MM.1S (cell line): ENCODE measurements at regions not wholly inside any gene's neighbourhood (a gene's known extent, or its start where the extent isn't known, plus 50 kb on each side); places are given as distances from the start of the nearest gene placed in this dataset.

Experiments used
- DNase-seq: peaks from one replicate; pipeline ENCODE4 v3.0.0-alpha.2; 2015
- H2AFZ ChIP-seq: fragments of 300-600 bp; sonication (generic); 2 replicates; pipeline ENCODE4 v1.6.0; 2016; ENCODE audit warnings: antibody characterized with exemption, low read length
- H3F3A ChIP-seq: fragments of 300-600 bp; sonication (generic); 2 replicates; pipeline ENCODE4 v1.6.1; 2016; ENCODE audit warnings: mild to moderate bottlenecking, antibody characterized with exemption, low read length, moderate library complexity, mixed read lengths; ENCODE audit not compliant: insufficient read depth
- H3K27ac ChIP-seq: fragments of 300-600 bp; sonication (generic); 2 replicates; pipeline ENCODE4 v1.5.1; 2016; ENCODE audit warnings: mild to moderate bottlenecking, low read length
- H3K27me3 ChIP-seq: fragments of 300-600 bp; sonication (generic); replicated peaks from 2 replicates; pipeline ENCODE4 v1.6.0; 2016; ENCODE audit warnings: low read length; ENCODE audit not compliant: insufficient read depth
- H3K36me3 ChIP-seq: fragments of 300-600 bp; sonication (generic); replicated peaks from 2 replicates; pipeline ENCODE4 v1.6.1; 2016; ENCODE audit warnings: mild to moderate bottlenecking, low read length, mixed read lengths; ENCODE audit not compliant: insufficient read depth
- H3K4me1 ChIP-seq: fragments of 300-600 bp; sonication (generic); 2 replicates; pipeline ENCODE4 v1.6.1; 2016; ENCODE audit warnings: low read length, mixed read lengths
- H3K4me2 ChIP-seq: fragments of 300-600 bp; sonication (generic); 2 replicates; pipeline ENCODE4 v1.6.0; 2016; ENCODE audit warnings: low read depth, low read length
- H3K4me3 ChIP-seq: fragments of 300-600 bp; sonication (generic); 2 replicates; pipeline ENCODE4 v1.5.1; 2016; ENCODE audit warnings: low read length, mixed read lengths
- H3K79me2 ChIP-seq: fragments of 300-600 bp; sonication (generic); 2 replicates; pipeline ENCODE4 v1.6.1; 2016; ENCODE audit warnings: mixed run types, low read length, mixed read lengths
- H3K9ac ChIP-seq: fragments of 300-600 bp; sonication (generic); 2 replicates; pipeline ENCODE4 v1.6.1; 2016; ENCODE audit warnings: low read length, mixed read lengths
- H3K9me2 ChIP-seq: fragments of 300-600 bp; sonication (generic); replicated peaks from 2 replicates; pipeline ENCODE4 v1.6.1; 2016; ENCODE audit warnings: mild to moderate bottlenecking, low read length, mixed read lengths; ENCODE audit not compliant: insufficient read depth
- H3K9me3 ChIP-seq: fragments of 300-600 bp; sonication (generic); replicated peaks from 2 replicates; pipeline ENCODE4 v1.6.1; 2016; ENCODE audit warnings: mild to moderate bottlenecking, low read length, mixed read lengths; ENCODE audit not compliant: insufficient read depth
- H4K20me1 ChIP-seq: fragments of 300-600 bp; sonication (generic); 2 replicates; pipeline ENCODE4 v1.6.1; 2016; ENCODE audit warnings: mild to moderate bottlenecking, low read length, moderate library complexity, mixed read lengths; ENCODE audit not compliant: insufficient read depth
- EZH2 ChIP-seq: fragments of 300-600 bp; sonication (generic); optimal IDR thresholded peaks from 2 replicates; pipeline ENCODE3; 2017; ENCODE audit warnings: low read depth, mild to moderate bottlenecking, antibody characterized with exemption, low read length, mixed read lengths
- EZH2phosphoT487 ChIP-seq: fragments of 300-600 bp; sonication (generic); IDR thresholded peaks from 2 replicates; pipeline ENCODE4 v1.6.1; 2018; ENCODE audit warnings: antibody characterized with exemption, low read length
- TF ChIP-seq, protein P1 (sequence below): fragments of 300-600 bp; sonication (generic); IDR thresholded peaks from 2 replicates; pipeline ENCODE4 v1.5.1; 2016; ENCODE audit warnings: antibody characterized with exemption, low read length, mixed read lengths

DNA sequence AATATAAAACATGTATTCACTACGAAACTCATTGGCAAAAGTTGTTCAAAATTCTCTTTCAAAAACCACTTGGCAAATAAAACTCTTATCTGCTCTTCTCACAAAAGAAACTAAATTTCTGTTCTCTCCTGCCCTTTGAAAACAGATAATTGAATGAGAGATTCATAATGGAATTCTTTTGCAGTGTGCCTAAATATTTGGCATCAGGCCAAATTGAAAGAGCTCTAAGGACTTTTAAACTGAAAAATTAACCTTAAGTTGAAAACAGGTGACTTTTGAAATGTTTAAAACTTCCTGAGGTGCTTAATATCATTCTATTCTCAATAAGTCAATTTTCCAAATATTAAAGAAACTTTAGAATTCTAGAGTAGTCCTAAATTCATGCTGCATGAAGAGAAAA is 136.4 kb downstream of the FSCB start:
- Histone ChIP-seq H3K27me3 (no peaks in the 10 kb centered on the region), H3K4me3 (no peak overlapping the region), H3K79me2 (no peaks in the 10 kb centered on the region), H3K9ac (no peak overlapping the region), H3K4me1 (no peaks in the 10 kb centered on the region), H3K36me3 (no peaks in the 10 kb centered on the region), H3K9me2 (no peaks in the 10 kb centered on the region), H2AFZ (no peak overlapping the region), H4K20me1 (no peaks in the 10 kb centered on the region), H3F3A (no peaks in the 10 kb centered on the region), H3K27ac (no peak overlapping the region), H3K9me3 (no peaks in the 10 kb centered on the region), H3K4me2 (no peak overlapping the region)
- no peak for DNase-seq
- no peak for TF ChIP-seq EZH2
- TF ChIP-seq EZH2phosphoT487, result no peak
- TF ChIP-seq, protein P1, sequence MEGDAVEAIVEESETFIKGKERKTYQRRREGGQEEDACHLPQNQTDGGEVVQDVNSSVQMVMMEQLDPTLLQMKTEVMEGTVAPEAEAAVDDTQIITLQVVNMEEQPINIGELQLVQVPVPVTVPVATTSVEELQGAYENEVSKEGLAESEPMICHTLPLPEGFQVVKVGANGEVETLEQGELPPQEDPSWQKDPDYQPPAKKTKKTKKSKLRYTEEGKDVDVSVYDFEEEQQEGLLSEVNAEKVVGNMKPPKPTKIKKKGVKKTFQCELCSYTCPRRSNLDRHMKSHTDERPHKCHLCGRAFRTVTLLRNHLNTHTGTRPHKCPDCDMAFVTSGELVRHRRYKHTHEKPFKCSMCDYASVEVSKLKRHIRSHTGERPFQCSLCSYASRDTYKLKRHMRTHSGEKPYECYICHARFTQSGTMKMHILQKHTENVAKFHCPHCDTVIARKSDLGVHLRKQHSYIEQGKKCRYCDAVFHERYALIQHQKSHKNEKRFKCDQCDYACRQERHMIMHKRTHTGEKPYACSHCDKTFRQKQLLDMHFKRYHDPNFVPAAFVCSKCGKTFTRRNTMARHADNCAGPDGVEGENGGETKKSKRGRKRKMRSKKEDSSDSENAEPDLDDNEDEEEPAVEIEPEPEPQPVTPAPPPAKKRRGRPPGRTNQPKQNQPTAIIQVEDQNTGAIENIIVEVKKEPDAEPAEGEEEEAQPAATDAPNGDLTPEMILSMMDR, result no peak

DNA sequence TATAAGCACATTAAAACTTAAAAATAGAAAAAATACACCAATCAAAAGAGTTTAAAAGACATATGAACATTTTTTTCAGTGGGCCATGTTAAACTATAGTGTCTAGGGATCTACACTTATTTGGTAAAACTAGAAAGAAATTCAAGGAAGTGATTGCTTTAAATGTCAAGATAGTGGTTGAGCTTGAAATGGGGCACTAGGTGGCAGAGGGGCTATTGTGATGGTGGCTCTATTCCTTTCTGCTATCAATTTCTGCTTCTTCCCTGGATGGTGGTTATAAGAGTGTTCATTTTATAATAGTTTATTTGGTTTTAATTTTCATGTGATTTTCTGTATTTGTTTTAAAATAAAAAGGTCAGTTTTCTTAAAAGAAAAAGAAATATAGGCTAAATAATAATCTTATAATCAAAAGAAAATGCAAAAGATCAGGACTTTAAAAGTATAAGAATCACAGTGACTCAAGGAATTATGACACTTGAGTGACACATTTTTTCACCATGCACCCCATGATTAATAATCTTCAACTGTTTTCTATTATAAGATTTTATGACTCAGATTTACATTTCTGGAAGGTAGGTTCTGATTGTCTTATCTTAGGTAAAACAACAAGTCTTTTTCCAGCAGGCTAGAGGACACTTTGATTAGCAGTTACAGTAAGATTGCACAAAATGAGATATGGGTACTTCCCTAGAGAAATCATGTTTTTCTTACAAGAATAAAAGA is 137.5 kb downstream of the FSCB start:
- H3K4me2 ChIP-seq, result no peak overlapping the region

DNA sequence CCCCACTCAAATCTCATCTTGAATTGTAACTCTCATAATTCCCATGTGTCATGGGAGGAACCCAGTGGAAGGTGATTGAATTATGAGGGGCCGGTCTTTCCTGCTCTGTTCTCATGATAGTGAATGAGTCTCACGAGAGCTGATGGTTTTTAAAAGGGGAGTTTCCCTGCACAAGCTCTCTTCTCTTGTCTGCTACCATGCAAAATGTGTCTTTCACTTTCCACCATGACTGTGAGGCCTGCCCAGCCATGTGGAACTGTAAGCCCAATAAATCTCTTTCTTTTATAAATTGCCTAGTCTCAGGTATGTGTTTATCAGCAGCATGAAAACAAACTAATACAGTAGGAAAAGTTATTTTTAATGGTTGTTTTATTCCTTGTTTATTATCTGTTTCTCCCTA is 146.0 kb downstream of the FSCB start:
- Histone ChIP-seq H3K4me3 (no peak overlapping the region), H2AFZ (no peak overlapping the region), H3K9ac (no peak overlapping the region), H3K4me1 (no peaks in the 10 kb centered on the region), H3K27ac (no peak overlapping the region), H4K20me1 (no peaks in the 10 kb centered on the region), H3K9me2 (no peaks in the 10 kb centered on the region), H3K9me3 (no peaks in the 10 kb centered on the region), H3F3A (no peaks in the 10 kb centered on the region), H3K27me3 (no peaks in the 10 kb centered on the region), H3K4me2 (no peak overlapping the region), H3K36me3 (no peaks in the 10 kb centered on the region), H3K79me2 (no peaks in the 10 kb centered on the region)
- TF ChIP-seq EZH2phosphoT487 (no peak), EZH2 (no peak)
- TF ChIP-seq, protein P1, result no peak
- no peak for DNase-seq

More for the DNA sequence above, 137.5 kb downstream of the FSCB start:
- no peaks in the 10 kb centered on the region for H3K9me3 ChIP-seq
- H3K36me3 ChIP-seq, result no peaks in the 10 kb centered on the region
- no peaks in the 10 kb centered on the region for H3K9me2 ChIP-seq
- H3K4me3 ChIP-seq, result no peak overlapping the region
- no peaks in the 10 kb centered on the region for H3K4me1 ChIP-seq
- no peaks in the 10 kb centered on the region for H3F3A ChIP-seq
- H3K79me2 ChIP-seq, result no peaks in the 10 kb centered on the region
- no peak overlapping the region for H3K27ac ChIP-seq
- no peak for DNase-seq
- H3K9ac ChIP-seq, result no peak overlapping the region
- TF ChIP-seq, protein P1, result no peak
- TF ChIP-seq EZH2phosphoT487 (no peak), EZH2 (no peak)
- H4K20me1 ChIP-seq, result no peaks in the 10 kb centered on the region
- H2AFZ ChIP-seq, result no peak overlapping the region
- H3K27me3 ChIP-seq, result no peaks in the 10 kb centered on the region
